OCI-LY1 (cell line): ENCODE measurements at regions not wholly inside any gene's neighbourhood (a gene's known extent, or its start where the extent isn't known, plus 50 kb on each side); places are given as distances from the start of the nearest gene placed in this dataset.

Experiments
- CTCF ChIP-seq: fragments of 200-600 bp; sonication (generic), shearing (Covaris generic); IDR thresholded peaks from 2 replicates; pipeline ENCODE4 v1.5.1; 2017; ENCODE audit warnings: mild to moderate bottlenecking, antibody characterized with exemption, low read length, moderate library complexity, mixed read lengths
- EZH2 ChIP-seq: fragments of 200-600 bp; sonication (generic), shearing (Covaris generic); IDR thresholded peaks from 2 replicates; pipeline ENCODE4 v1.8.0; 2017; ENCODE audit warnings: borderline replicate concordance, mixed run types, mild to moderate bottlenecking, antibody characterized with exemption, low read length, moderate library complexity, mixed read lengths

- no peak for TF ChIP-seq CTCF
- TF ChIP-seq EZH2: no peak
Observed at GRCh38 chr13:31919971-31920726, 111.4 kb upstream of the FRY start.
